Nephron progenitor cell (in vitro differentiated cells): ENCODE measurements at regions not wholly inside any gene's neighbourhood (a gene's known extent, or its start where the extent isn't known, plus 50 kb on each side); places are given as distances from the start of the nearest gene placed in this dataset.

Source experiments
- DNase-seq: peaks from one replicate; pipeline ENCODE4 v3.0.0; 2021
- H3K27ac Mint-ChIP-seq: 2 replicates; pipeline ENCODE4 v1.8.0; 2021; ENCODE audit warnings: mild to moderate bottlenecking, moderate library complexity, mixed read lengths
- H3K27me3 Mint-ChIP-seq: 2 replicates; pipeline ENCODE4 v1.8.0; 2021; ENCODE audit warnings: mild to moderate bottlenecking, low read depth, mixed read lengths; ENCODE audit not compliant: poor library complexity
- H3K36me3 Mint-ChIP-seq: 2 replicates; pipeline ENCODE4 v1.8.0; 2021; ENCODE audit warnings: low read depth, mixed read lengths
- H3K4me1 Mint-ChIP-seq: 2 replicates; pipeline ENCODE4 v1.8.0; 2021; ENCODE audit warnings: mixed read lengths
- H3K4me3 Mint-ChIP-seq: 2 replicates; pipeline ENCODE4 v1.8.0; 2021; ENCODE audit warnings: mild to moderate bottlenecking, moderate library complexity, mixed read lengths
- H3K9me3 Mint-ChIP-seq: 2 replicates; pipeline ENCODE4 v1.8.0; 2021; ENCODE audit warnings: mild to moderate bottlenecking, moderate library complexity, mixed read lengths
- CTCF ChIP-seq: fragments of 200-600 bp; sonication (generic); IDR thresholded peaks from 2 replicates; pipeline ENCODE4 v1.5.0; 2021; ENCODE audit warnings: antibody characterized with exemption

- DNase-seq, result no peak
- H3K27ac Mint-ChIP-seq, result no peak overlapping the region
- H3K4me3 Mint-ChIP-seq, result no peak overlapping the region
- TF ChIP-seq CTCF, result no peak
- H3K36me3 Mint-ChIP-seq, result no peaks in the 10 kb centered on the region
- no peaks in the 10 kb centered on the region for H3K27me3 Mint-ChIP-seq
- peaks cover 10% of the 10 kb centered on the region for H3K4me1 Mint-ChIP-seq
- no peaks in the 10 kb centered on the region for H3K9me3 Mint-ChIP-seq
Measured at GRCh38 chr12:74847169-74847568, 309.5 kb downstream of the ATXN7L3B start.

- no peaks in the 10 kb centered on the region for H3K36me3 Mint-ChIP-seq
- H3K27ac Mint-ChIP-seq, result no peak overlapping the region
- TF ChIP-seq CTCF, result no peak
- H3K4me3 Mint-ChIP-seq, result no peak overlapping the region
- H3K4me1 Mint-ChIP-seq, result peaks cover 10% of the 10 kb centered on the region
- no peaks in the 10 kb centered on the region for H3K27me3 Mint-ChIP-seq
- DNase-seq, result no peak
- H3K9me3 Mint-ChIP-seq, result no peaks in the 10 kb centered on the region
Measured at GRCh38 chr12:74848006-74848405, 310.4 kb downstream of the ATXN7L3B start.

- no peak overlapping the region for H3K4me3 Mint-ChIP-seq
- H3K27ac Mint-ChIP-seq, result no peak overlapping the region
- TF ChIP-seq CTCF, result no peak
- DNase-seq, result no peak
- peaks cover 7% of the 10 kb centered on the region for H3K4me1 Mint-ChIP-seq
- H3K27me3 Mint-ChIP-seq, result no peaks in the 10 kb centered on the region
- no peaks in the 10 kb centered on the region for H3K36me3 Mint-ChIP-seq
- H3K9me3 Mint-ChIP-seq, result no peaks in the 10 kb centered on the region
Measured at GRCh38 chr12:74849801-74850200, 312.2 kb downstream of the ATXN7L3B start.

GRCh38 chr12:74871817-74872216, 334.2 kb downstream of the ATXN7L3B start:
- no peak for DNase-seq
- no peak for TF ChIP-seq CTCF

GRCh38 chr12:74885775-74886174, 323.9 kb downstream of the KCNC2 start:
- peaks cover 20% of the 10 kb centered on the region for H3K4me1 Mint-ChIP-seq
- DNase-seq, result no peak
- H3K9me3 Mint-ChIP-seq, result peaks cover 15% of the 10 kb centered on the region
- H3K27ac Mint-ChIP-seq, result no peak overlapping the region
- H3K27me3 Mint-ChIP-seq, result no peaks in the 10 kb centered on the region
- no peaks in the 10 kb centered on the region for H3K36me3 Mint-ChIP-seq
- TF ChIP-seq CTCF, result no peak
- H3K4me3 Mint-ChIP-seq, result no peak overlapping the region

More at GRCh38 chr12:74871817-74872216, 334.2 kb downstream of the ATXN7L3B start:
- Mint-ChIP-seq H3K36me3 (peaks cover 7% of the 10 kb centered on the region), H3K27me3 (no peaks in the 10 kb centered on the region), H3K4me3 (no peak overlapping the region), H3K4me1 (peaks cover 6% of the 10 kb centered on the region), H3K27ac (no peak overlapping the region), H3K9me3 (peaks cover 9% of the 10 kb centered on the region)

GRCh38 chr12:74889073-74889472, 320.6 kb downstream of the KCNC2 start:
- no peaks in the 10 kb centered on the region for H3K36me3 Mint-ChIP-seq
- H3K9me3 Mint-ChIP-seq, result peaks cover 10% of the 10 kb centered on the region
- no peaks in the 10 kb centered on the region for H3K27me3 Mint-ChIP-seq
- no peak overlapping the region for H3K4me3 Mint-ChIP-seq
- H3K4me1 Mint-ChIP-seq, result peaks cover 20% of the 10 kb centered on the region
- DNase-seq, result no peak
- no peak for TF ChIP-seq CTCF
- H3K27ac Mint-ChIP-seq, result no peak overlapping the region
